H1 (cell line): ENCODE measurements at regions not wholly inside any gene's neighbourhood (a gene's known extent, or its start where the extent isn't known, plus 50 kb on each side); places are given as distances from the start of the nearest gene placed in this dataset.

Source experiments
- CTCF ChIA-PET: fragments of 300-600 bp; sonication (Branson Sonifier 250); formaldehyde crosslinking; loops from one replicate; lab custom pipeline; 2021; ENCODE audit not compliant: partially characterized antibody; lab: Charles Lee
- POLR2A ChIA-PET: fragments of 300-600 bp; sonication (Branson Sonifier 250); formaldehyde crosslinking; loops from one replicate; lab custom pipeline; 2021; ENCODE audit warnings: inconsistent platforms; ENCODE audit not compliant: partially characterized antibody; lab: Charles Lee
- DNase-seq, 2 experiments: peaks; one replicate each; pipeline versions ENCODE4 v3.0.0 to v3.0.0-alpha.2; 2010 to 2022; ENCODE audit warnings: low spot score in 2 of 2, low read depth in 1 of 2, mixed read lengths in 1 of 2
- FAIRE-seq: peaks from 2 replicates; lab custom pipeline; 2011; peaks lifted over from hg19 to GRCh38; lab: Jason Lieb, UNC
- H2AFZ ChIP-seq: 2 replicates; pipeline ENCODE4 v1.8.1; 2012; ENCODE audit warnings: low read length, inconsistent platforms
- H2AK5ac ChIP-seq: 2 replicates; pipeline ENCODE4 v1.6.1; 2013; ENCODE audit warnings: low read depth, low read length
- H2BK120ac ChIP-seq: replicated peaks from 2 replicates; pipeline ENCODE3; 2013; ENCODE audit warnings: low read depth, low read length, inconsistent platforms
- H2BK12ac ChIP-seq: 2 replicates; pipeline ENCODE4 v1.6.1; 2013; ENCODE audit warnings: low read depth, low read length
- H2BK15ac ChIP-seq: 2 replicates; pipeline ENCODE4 v1.6.1; 2013; ENCODE audit warnings: low read length
- H2BK20ac ChIP-seq: 2 replicates; pipeline ENCODE4 v1.6.1; 2013; ENCODE audit warnings: low read length
- H2BK5ac ChIP-seq: 2 replicates; pipeline ENCODE4 v1.6.1; 2013; ENCODE audit warnings: low read depth, low read length
- H3K14ac ChIP-seq: 2 replicates; pipeline ENCODE4 v1.6.1; 2013; ENCODE audit warnings: inconsistent platforms; ENCODE audit not compliant: insufficient read length
- H3K18ac ChIP-seq: 2 replicates; pipeline ENCODE4 v1.6.1; 2013; ENCODE audit warnings: low read length; ENCODE audit errors: extremely low read depth
- H3K23ac ChIP-seq: 2 replicates; pipeline ENCODE4 v1.6.1; 2013; ENCODE audit warnings: inconsistent platforms; ENCODE audit not compliant: insufficient read length
- H3K23me2 ChIP-seq: 2 replicates; pipeline ENCODE4 v1.6.1; 2013; ENCODE audit warnings: low read depth, low read length
- H3K27ac ChIP-seq: 2 replicates; pipeline ENCODE4 v1.6.1; 2011; ENCODE audit warnings: low read depth, low read length, inconsistent platforms
- H3K27me3 ChIP-seq, 4 experiments: replicated peaks in 1 of 4; 1 replicate in 1 of 4; 2 replicates in 3 of 4; pipeline versions ENCODE4 v1.6.1 to v1.8.1; 2011 to 2013; ENCODE audit warnings: low read length in 3 of 4, mild to moderate bottlenecking in 3 of 4, inconsistent platforms in 2 of 4, mixed read lengths in 2 of 4, moderate library complexity in 1 of 4; ENCODE audit not compliant: control insufficient read depth in 3 of 4, insufficient read depth in 3 of 4; ENCODE audit errors: extremely low read depth in 1 of 4
- H3K36me3 ChIP-seq, 4 experiments: 2 replicates each; pipeline versions ENCODE4 v1.6.1 to v1.8.1; 2011 to 2013; ENCODE audit warnings: mild to moderate bottlenecking in 4 of 4, low read length in 3 of 4, moderate library complexity in 2 of 4, control low read depth in 1 of 4, inconsistent platforms in 1 of 4; ENCODE audit not compliant: insufficient read depth in 4 of 4, control insufficient read depth in 2 of 4
- H3K4ac ChIP-seq: replicated peaks from 2 replicates; pipeline ENCODE3; 2013; ENCODE audit warnings: low read length, low read depth, mixed read lengths, inconsistent platforms; ENCODE audit not compliant: insufficient read length
- H3K4me1 ChIP-seq, 4 experiments: replicated peaks in 1 of 4; 1 replicate in 1 of 4; 2 replicates in 3 of 4; pipeline versions ENCODE4 v1.6.1 to v1.8.1; 2011 to 2013; ENCODE audit warnings: low read length in 3 of 4, inconsistent platforms in 2 of 4, mixed read lengths in 1 of 4; ENCODE audit not compliant: insufficient read depth in 4 of 4, control insufficient read depth in 3 of 4
- H3K4me2 ChIP-seq, 2 experiments: 2 replicates each; pipeline versions ENCODE4 v1.6.1 to v1.8.1; 2011 to 2013; ENCODE audit warnings: low read depth in 2 of 2, low read length in 2 of 2, control low read depth in 1 of 2, inconsistent platforms in 1 of 2, mild to moderate bottlenecking in 1 of 2; ENCODE audit not compliant: insufficient read depth in 1 of 2
- H3K4me3 ChIP-seq, 4 experiments: fragments of 200-600, 300-600 bp in 1 of 4; sonication (generic), shearing (Covaris generic), sonication (Bioruptor Twin) in 1 of 4; 2 replicates each; pipeline versions ENCODE4 v1.5.1 to v1.8.1; 2011 to 2016; ENCODE audit warnings: low read length in 4 of 4, low read depth in 3 of 4, control low read depth in 2 of 4, inconsistent platforms in 2 of 4, mild to moderate bottlenecking in 2 of 4, mixed read lengths in 1 of 4, moderate library complexity in 1 of 4; ENCODE audit not compliant: insufficient read depth in 2 of 4; ENCODE audit errors: extremely low read depth in 1 of 4
- H3K56ac ChIP-seq: replicated peaks from 2 replicates; pipeline ENCODE3; 2013; ENCODE audit warnings: low read depth, mild to moderate bottlenecking, mixed read lengths, low read length, inconsistent platforms; ENCODE audit not compliant: insufficient read length
- H3K79me1 ChIP-seq: 2 replicates; pipeline ENCODE4 v1.6.1; 2013; ENCODE audit warnings: low read depth, low read length, control low read depth
- H3K79me2 ChIP-seq, 2 experiments: 2 replicates each; pipeline versions ENCODE4 v1.6.1 to v1.8.1; 2012 to 2013; ENCODE audit warnings: low read length in 2 of 2, mild to moderate bottlenecking in 2 of 2, inconsistent platforms in 1 of 2; ENCODE audit not compliant: insufficient read depth in 2 of 2, control insufficient read depth in 1 of 2
- H3K9ac ChIP-seq, 4 experiments: replicated peaks in 1 of 4; 1 replicate in 1 of 4; 2 replicates in 3 of 4; pipeline versions ENCODE4 v1.6.1 to v1.8.1; 2011 to 2013; ENCODE audit warnings: low read depth in 3 of 4, low read length in 3 of 4, control low read depth in 2 of 4, mild to moderate bottlenecking in 2 of 4, moderate library complexity in 2 of 4, inconsistent platforms in 1 of 4; ENCODE audit errors: extremely low read depth in 1 of 4
- H3K9me3 ChIP-seq, 2 experiments: 2 replicates each; pipeline versions ENCODE4 v1.6.1 to v1.8.1; 2012 to 2013; ENCODE audit warnings: mild to moderate bottlenecking in 2 of 2, moderate library complexity in 2 of 2, control low read depth in 1 of 2, inconsistent platforms in 1 of 2, low read depth in 1 of 2, low read length in 1 of 2, mixed read lengths in 1 of 2; ENCODE audit not compliant: insufficient read depth in 2 of 2
- H4K20me1 ChIP-seq, 2 experiments: replicated peaks in 1 of 2; 2 replicates each; pipeline versions ENCODE3 to v1.8.1; 2011 to 2013; ENCODE audit warnings: inconsistent platforms in 2 of 2, low read length in 2 of 2, mild to moderate bottlenecking in 1 of 2; ENCODE audit not compliant: insufficient read depth in 2 of 2, control insufficient read depth in 1 of 2
- H4K5ac ChIP-seq: 2 replicates; pipeline ENCODE4 v1.6.1; 2013; ENCODE audit warnings: low read length, low read depth, mixed read lengths, inconsistent platforms; ENCODE audit not compliant: insufficient read length
- H4K8ac ChIP-seq: 2 replicates; pipeline ENCODE4 v1.8.0; 2013; ENCODE audit warnings: mild to moderate bottlenecking, moderate library complexity, low read length, inconsistent platforms; ENCODE audit not compliant: insufficient read depth; ENCODE audit errors: extremely low read depth
- H4K91ac ChIP-seq: replicated peaks from 2 replicates; pipeline ENCODE3; 2013; ENCODE audit warnings: low read length, mixed read lengths, inconsistent platforms; ENCODE audit not compliant: insufficient read length
- CBX8 ChIP-seq: fragments of 300-800, 300-1000 bp; sonication (generic); IDR thresholded peaks from 2 replicates; pipeline ENCODE4 v1.7.1; 2016; ENCODE audit warnings: low read depth, low read length, borderline replicate concordance
- CEBPB ChIP-seq: IDR thresholded peaks from 2 replicates; pipeline ENCODE4 v1.6.1; 2012; ENCODE audit warnings: low read depth, low read length
- WGBS, 2 experiments: shearing (Covaris generic) in 1 of 2; methylation state at CpG; one replicate each; pipeline versions ENCODE4 v1.1.6 to v1.1.7; 2013 to 2015; ENCODE audit warnings: low lambda C conversion rate in 2 of 2, mixed read lengths in 2 of 2, inconsistent platforms in 1 of 2, low coverage in 1 of 2, missing lambda C conversion rate in 1 of 2; ENCODE audit not compliant: insufficient replicate concordance in 2 of 2, insufficient coverage in 1 of 2, insufficient read length in 1 of 2; ENCODE audit errors: extremely low coverage in 1 of 2, missing lambda C conversion rate in 1 of 2; 5-methylcytosine and 5-hydroxymethylcytosine counted together

DNA sequence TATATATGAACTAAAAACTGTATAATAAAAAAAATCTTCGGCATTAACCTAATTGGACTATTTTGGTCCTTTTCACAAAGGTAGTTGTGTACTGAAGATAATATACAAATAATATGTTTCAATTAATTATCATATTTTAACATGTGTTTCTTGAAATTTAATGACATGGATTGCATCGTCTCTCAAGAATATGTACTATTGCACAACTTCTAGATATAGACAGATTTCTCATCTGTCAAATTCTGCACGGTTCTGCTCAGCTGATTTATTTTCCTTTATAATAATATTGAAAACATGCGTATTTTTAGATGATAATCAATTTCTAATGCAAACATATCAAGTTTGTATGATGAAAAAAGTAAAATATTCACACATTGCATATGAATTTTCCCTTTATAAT, 498.7 kb upstream of the PABPC4L start:
- Histone ChIP-seq H3K23me2 (no peaks in the 10 kb centered on the region), H3K27me3 (no peaks in the 10 kb centered on the region), H4K91ac (no peak overlapping the region), H4K8ac (no peak overlapping the region), H3K14ac (no peak overlapping the region), H3K9ac (no peak overlapping the region), H3K79me2 (no peaks in the 10 kb centered on the region), H4K20me1 (no peaks in the 10 kb centered on the region)
- CTCF ChIA-PET = no interaction called here
- WGBS, 2 experiments = 91% methylated on average over 4 of the region's 4 CpGs; no CpG with 5 or more reads in 1 of the 2 experiments
- no peak for FAIRE-seq
- no peak for TF ChIP-seq CBX8
- TF ChIP-seq CEBPB = peak; percentile 31; the same call in 1 of the 2 replicates
- TF ChIP-seq, all 59 proteins: peak for 1
- Histone ChIP-seq H2BK20ac (no peak overlapping the region), H3K9me3 (peaks cover 15 to 16% of the 10 kb centered on the region in 2 experiments), H3K36me3 (peaks cover 0 to 18% (median 2%) of the 10 kb centered on the region in 4 experiments; a peak in 3 of 8 replicates), H2BK5ac (no peak overlapping the region), H2BK15ac (no peak overlapping the region), H3K4me1 (no peaks in the 10 kb centered on the region), H2AK5ac (no peak overlapping the region), H2BK12ac (no peak overlapping the region), H3K4me3 (no peak overlapping the region), H2AFZ (no peak overlapping the region), H3K79me1 (no peaks in the 10 kb centered on the region), H3K4ac (no peak overlapping the region), H3K4me2 (no peak overlapping the region), H2BK120ac (no peak overlapping the region), H3K23ac (no peak overlapping the region), H4K5ac (no peak overlapping the region), H3K56ac (no peak overlapping the region), H3K18ac (no peak overlapping the region), H3K27ac (no peak overlapping the region)
- POLR2A ChIA-PET = no interaction called here
- DNase-seq = no peak
